Astrocyte (in vitro differentiated cells and primary cell): ENCODE measurements at regions not wholly inside any gene's neighbourhood (a gene's known extent, or its start where the extent isn't known, plus 50 kb on each side); places are given as distances from the start of the nearest gene placed in this dataset.

ENCODE experiments used
- DNase-seq: peaks from one replicate; pipeline ENCODE4 v3.0.0-alpha.2; 2010; ENCODE audit warnings: low read depth
- FAIRE-seq: peaks from 2 replicates; lab custom pipeline; 2011; peaks lifted over from hg19 to GRCh38; lab: Jason Lieb, UNC
- H2AFZ ChIP-seq: 2 replicates; pipeline ENCODE4 v1.6.0; 2012; ENCODE audit warnings: low read depth, low read length, inconsistent platforms
- H3K27ac ChIP-seq: 2 replicates; pipeline ENCODE4 v1.5.1; 2011; ENCODE audit warnings: low read depth, low read length, inconsistent platforms
- H3K27me3 ChIP-seq: 2 replicates; pipeline ENCODE4 v1.6.0; 2011; ENCODE audit warnings: low read length, inconsistent platforms; ENCODE audit not compliant: insufficient read depth
- H3K36me3 ChIP-seq: 2 replicates; pipeline ENCODE4 v1.5.1; 2011; ENCODE audit warnings: low read length, inconsistent platforms; ENCODE audit not compliant: insufficient read depth
- H3K4me1 ChIP-seq: 2 replicates; pipeline ENCODE4 v1.5.1; 2011; ENCODE audit warnings: low read length, inconsistent platforms; ENCODE audit not compliant: insufficient read depth
- H3K4me2 ChIP-seq: 2 replicates; pipeline ENCODE4 v1.6.0; 2012; ENCODE audit warnings: low read length, inconsistent platforms
- H3K4me3 ChIP-seq: 2 replicates; pipeline ENCODE4 v1.5.1; 2011; ENCODE audit warnings: low read depth, mild to moderate bottlenecking, low read length, inconsistent platforms; ENCODE audit not compliant: insufficient read depth
- H3K79me2 ChIP-seq: 2 replicates; pipeline ENCODE4 v1.6.0; 2012; ENCODE audit warnings: mild to moderate bottlenecking, low read length, inconsistent platforms; ENCODE audit not compliant: insufficient read depth
- H3K9ac ChIP-seq: 2 replicates; pipeline ENCODE4 v1.6.0; 2012; ENCODE audit warnings: mild to moderate bottlenecking, low read length, inconsistent platforms
- H3K9me3 ChIP-seq: 2 replicates; pipeline ENCODE4 v1.5.1; 2012; ENCODE audit warnings: low read depth, mild to moderate bottlenecking, low read length, inconsistent platforms; ENCODE audit not compliant: insufficient read depth
- H4K20me1 ChIP-seq: 2 replicates; pipeline ENCODE4 v1.6.0; 2012; ENCODE audit warnings: low read length, inconsistent platforms; ENCODE audit not compliant: insufficient read depth
- H3K27ac Mint-ChIP-seq: one replicate; pipeline ENCODE4 v1.8.0; 2021; ENCODE audit warnings: mild to moderate bottlenecking, mixed read lengths; ENCODE audit not compliant: unreplicated experiment
- H3K27me3 Mint-ChIP-seq: one replicate; pipeline ENCODE4 v1.8.0; 2021; ENCODE audit warnings: low read depth, mixed read lengths; ENCODE audit not compliant: unreplicated experiment
- H3K36me3 Mint-ChIP-seq: one replicate; pipeline ENCODE4 v1.8.0; 2021; ENCODE audit warnings: low read depth, mixed read lengths; ENCODE audit not compliant: unreplicated experiment
- H3K4me1 Mint-ChIP-seq: one replicate; pipeline ENCODE4 v1.8.0; 2021; ENCODE audit warnings: low read depth, mixed read lengths; ENCODE audit not compliant: unreplicated experiment
- H3K4me3 Mint-ChIP-seq: one replicate; pipeline ENCODE4 v1.8.0; 2021; ENCODE audit warnings: mild to moderate bottlenecking, moderate library complexity, mixed read lengths; ENCODE audit not compliant: unreplicated experiment
- H3K9me3 Mint-ChIP-seq: one replicate; pipeline ENCODE4 v1.8.0; 2021; ENCODE audit warnings: mild to moderate bottlenecking, mixed read lengths; ENCODE audit not compliant: unreplicated experiment
- EZH2 ChIP-seq: IDR thresholded peaks from 2 replicates; pipeline ENCODE4 v1.6.1; 2012; ENCODE audit warnings: mild to moderate bottlenecking, low read length, inconsistent platforms; ENCODE audit not compliant: insufficient read depth
- TF ChIP-seq, protein P1 (sequence below): IDR thresholded peaks from 2 replicates; pipeline ENCODE4 v1.5.1; 2011; ENCODE audit warnings: low read depth, mild to moderate bottlenecking, inconsistent platforms, low read length, moderate library complexity; ENCODE audit not compliant: insufficient read depth

DNA sequence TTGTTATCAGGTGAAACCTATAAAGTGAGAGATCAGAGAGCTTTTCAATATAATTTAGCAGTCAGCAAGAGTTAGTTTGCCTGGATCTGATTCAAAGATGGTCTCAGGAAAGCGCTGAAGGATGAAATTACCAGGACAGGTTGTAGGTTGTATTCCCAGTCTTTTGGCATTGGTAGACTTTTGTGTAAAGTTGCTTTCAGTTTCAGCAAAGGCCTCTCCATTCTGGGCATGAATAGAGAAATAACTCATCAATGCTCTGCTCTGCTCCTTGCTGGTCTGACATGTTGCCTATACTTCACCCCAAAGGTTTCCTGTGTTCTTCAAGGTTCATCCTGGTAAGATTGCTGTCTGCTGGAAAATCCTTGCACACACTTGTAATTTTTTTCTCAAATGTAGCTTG lies 714.8 kb downstream of the EPM2A start:
- TF ChIP-seq EZH2, result no peak
- TF ChIP-seq, protein P1, sequence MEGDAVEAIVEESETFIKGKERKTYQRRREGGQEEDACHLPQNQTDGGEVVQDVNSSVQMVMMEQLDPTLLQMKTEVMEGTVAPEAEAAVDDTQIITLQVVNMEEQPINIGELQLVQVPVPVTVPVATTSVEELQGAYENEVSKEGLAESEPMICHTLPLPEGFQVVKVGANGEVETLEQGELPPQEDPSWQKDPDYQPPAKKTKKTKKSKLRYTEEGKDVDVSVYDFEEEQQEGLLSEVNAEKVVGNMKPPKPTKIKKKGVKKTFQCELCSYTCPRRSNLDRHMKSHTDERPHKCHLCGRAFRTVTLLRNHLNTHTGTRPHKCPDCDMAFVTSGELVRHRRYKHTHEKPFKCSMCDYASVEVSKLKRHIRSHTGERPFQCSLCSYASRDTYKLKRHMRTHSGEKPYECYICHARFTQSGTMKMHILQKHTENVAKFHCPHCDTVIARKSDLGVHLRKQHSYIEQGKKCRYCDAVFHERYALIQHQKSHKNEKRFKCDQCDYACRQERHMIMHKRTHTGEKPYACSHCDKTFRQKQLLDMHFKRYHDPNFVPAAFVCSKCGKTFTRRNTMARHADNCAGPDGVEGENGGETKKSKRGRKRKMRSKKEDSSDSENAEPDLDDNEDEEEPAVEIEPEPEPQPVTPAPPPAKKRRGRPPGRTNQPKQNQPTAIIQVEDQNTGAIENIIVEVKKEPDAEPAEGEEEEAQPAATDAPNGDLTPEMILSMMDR, result no peak
- no peaks in the 10 kb centered on the region for H3K27me3 Mint-ChIP-seq
- Histone ChIP-seq H3K4me3 (no peak overlapping the region), H3K36me3 (no peaks in the 10 kb centered on the region), H4K20me1 (no peaks in the 10 kb centered on the region), H3K4me1 (peaks cover 7% of the 10 kb centered on the region), H3K27me3 (no peaks in the 10 kb centered on the region), H3K9ac (no peak overlapping the region), H3K4me2 (no peak overlapping the region), H2AFZ (no peak overlapping the region), H3K27ac (no peak overlapping the region), H3K79me2 (no peaks in the 10 kb centered on the region), H3K9me3 (no peaks in the 10 kb centered on the region)
- no peaks in the 10 kb centered on the region for H3K9me3 Mint-ChIP-seq
- peaks cover 31% of the 10 kb centered on the region for H3K4me1 Mint-ChIP-seq
- H3K27ac Mint-ChIP-seq, result no peak overlapping the region
- no peaks in the 10 kb centered on the region for H3K36me3 Mint-ChIP-seq
- H3K4me3 Mint-ChIP-seq, result no peak overlapping the region
- FAIRE-seq (no peak), DNase-seq (no peak)

DNA sequence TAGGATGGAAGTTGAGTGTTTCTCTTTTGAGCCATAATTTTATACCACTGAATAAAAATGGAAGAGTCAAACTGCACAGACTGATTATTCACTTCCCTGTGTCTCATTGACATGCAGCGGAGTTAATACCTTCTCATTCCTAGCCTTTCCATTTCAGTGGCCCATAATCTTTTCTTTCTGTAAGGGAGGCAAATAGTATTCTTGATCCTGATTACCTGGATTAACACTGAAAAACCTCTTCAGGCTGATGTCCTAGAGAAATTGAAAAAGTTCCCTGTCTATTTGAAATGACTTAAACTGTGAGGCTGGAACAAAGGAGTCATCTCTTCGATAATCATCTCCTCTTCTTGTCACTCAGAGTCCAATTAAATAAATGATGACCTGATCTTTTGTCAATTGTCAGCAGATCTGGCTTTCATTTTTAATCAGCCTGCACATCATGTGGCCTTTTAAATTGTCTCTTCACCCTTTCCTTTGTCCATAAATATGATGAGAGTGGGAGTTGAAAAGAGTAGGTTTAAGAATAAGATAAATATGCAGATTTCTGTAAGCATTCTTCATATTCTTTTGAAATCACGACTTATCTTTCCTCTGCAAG lies 713.0 kb downstream of the EPM2A start:
- Histone ChIP-seq H3K4me1 (no peaks in the 10 kb centered on the region), H4K20me1 (no peaks in the 10 kb centered on the region), H3K27ac (no peak overlapping the region), H3K9ac (no peak overlapping the region), H3K79me2 (no peaks in the 10 kb centered on the region), H3K27me3 (no peaks in the 10 kb centered on the region), H3K4me2 (no peak overlapping the region), H3K4me3 (no peak overlapping the region), H2AFZ (no peak overlapping the region), H3K9me3 (no peaks in the 10 kb centered on the region), H3K36me3 (no peaks in the 10 kb centered on the region)
- TF ChIP-seq EZH2, result no peak
- TF ChIP-seq, protein P1, result no peak
- no peaks in the 10 kb centered on the region for H3K27me3 Mint-ChIP-seq
- H3K9me3 Mint-ChIP-seq, result no peaks in the 10 kb centered on the region
- no peaks in the 10 kb centered on the region for H3K36me3 Mint-ChIP-seq
- no peak overlapping the region for H3K4me3 Mint-ChIP-seq
- peaks cover 16% of the 10 kb centered on the region for H3K4me1 Mint-ChIP-seq
- FAIRE-seq (peak; percentile 9), DNase-seq (no peak)
- H3K27ac Mint-ChIP-seq, result no peak overlapping the region

DNA sequence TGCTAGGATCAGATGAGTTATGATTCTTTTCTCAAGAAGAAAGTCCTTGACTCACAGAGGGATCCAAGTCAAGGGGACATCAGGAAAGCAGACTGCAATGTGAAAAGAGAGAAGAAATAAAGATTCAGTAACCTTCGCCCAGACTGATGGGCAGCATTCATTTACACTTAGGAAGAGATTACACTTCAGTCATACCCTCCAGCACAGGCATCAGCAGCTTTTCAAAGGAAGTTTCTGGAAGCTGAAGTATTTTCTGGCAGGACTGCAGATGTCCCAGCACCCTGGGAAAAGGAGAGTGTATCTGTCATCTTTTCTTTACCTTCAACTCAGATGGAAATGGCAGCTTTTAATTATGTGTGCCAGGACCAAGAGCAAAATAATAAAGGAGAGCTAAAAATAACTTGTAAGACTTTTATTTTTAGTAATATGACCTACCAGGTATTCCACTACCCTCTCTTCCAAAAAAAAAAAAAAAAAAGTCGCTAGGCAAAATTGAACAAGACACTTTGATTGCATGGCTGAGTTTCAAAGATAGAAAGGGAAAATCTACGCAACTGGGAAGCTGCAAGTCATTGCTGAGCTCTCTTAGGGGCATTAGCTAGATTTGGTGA lies 712.1 kb downstream of the EPM2A start:
- Mint-ChIP-seq H3K36me3 (no peaks in the 10 kb centered on the region), H3K27ac (no peak overlapping the region), H3K27me3 (no peaks in the 10 kb centered on the region), H3K4me3 (no peak overlapping the region), H3K4me1 (peaks cover 10% of the 10 kb centered on the region), H3K9me3 (no peaks in the 10 kb centered on the region)
- H3K4me1 ChIP-seq, result no peaks in the 10 kb centered on the region
- H3K36me3 ChIP-seq, result no peaks in the 10 kb centered on the region
- no peak for FAIRE-seq
- no peak overlapping the region for H3K27ac ChIP-seq
- DNase-seq, result no peak
- H3K27me3 ChIP-seq, result no peaks in the 10 kb centered on the region
- H2AFZ ChIP-seq, result no peak overlapping the region
- TF ChIP-seq, protein P1, result no peak
- no peak for TF ChIP-seq EZH2
- no peak overlapping the region for H3K4me3 ChIP-seq
- no peak overlapping the region for H3K9ac ChIP-seq
- no peaks in the 10 kb centered on the region for H3K9me3 ChIP-seq
- H3K79me2 ChIP-seq, result no peaks in the 10 kb centered on the region
- no peaks in the 10 kb centered on the region for H4K20me1 ChIP-seq
- no peak overlapping the region for H3K4me2 ChIP-seq
